C4-2B (cell line): ENCODE measurements at regions not wholly inside any gene's neighbourhood (a gene's known extent, or its start where the extent isn't known, plus 50 kb on each side); places are given as distances from the start of the nearest gene placed in this dataset.
A peak's percentile ranks its signal among the peaks of the same experiment; 100 is the strongest.

Experiments used
- H3K27ac ChIP-seq: fragments of 450-650 bp; 2 replicates; pipeline ENCODE4 v1.5.1; 2017
- CTCF ChIP-seq: fragments of 450-650 bp; conservative IDR thresholded peaks from 2 replicates; pipeline ENCODE4 v1.5.1; 2017; ENCODE audit warnings: mild to moderate bottlenecking
- ZFX ChIP-seq: fragments of 450-650 bp; IDR thresholded peaks from 2 replicates; pipeline ENCODE4 v1.6.1; 2017

- TF ChIP-seq ZFX, result no peak
- no peak for TF ChIP-seq CTCF
- no peak overlapping the region for H3K27ac ChIP-seq
Measured at GRCh38 chr1:234922987-234923386, 205.7 kb downstream of the TOMM20 start.

GRCh38 chr1:234921266-234922062, 207.2 kb downstream of the TOMM20 start:
- TF ChIP-seq CTCF (no peak), ZFX (no peak)
- no peak overlapping the region for H3K27ac ChIP-seq

DNA sequence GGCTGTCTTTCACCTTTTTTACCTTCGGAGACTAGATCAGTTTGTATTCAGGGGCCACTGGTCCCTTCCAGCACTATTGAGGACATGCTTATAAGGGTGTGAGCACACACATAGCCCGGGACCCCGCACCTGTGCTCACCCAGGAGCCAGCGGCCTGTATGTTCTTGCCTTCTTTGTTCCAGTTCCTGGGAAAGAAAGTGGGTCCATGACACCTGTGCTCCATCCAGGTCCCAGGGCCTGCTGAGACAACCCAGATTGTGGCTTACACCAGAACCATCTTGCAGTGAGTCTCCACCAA, 207.8 kb downstream of the TOMM20 start:
- no peak for TF ChIP-seq ZFX
- no peak for TF ChIP-seq CTCF
- H3K27ac ChIP-seq, result no peak overlapping the region

GRCh38 chr1:234920136-234920842, 208.3 kb downstream of the TOMM20 start:
- H3K27ac ChIP-seq, result peak overlapping the region; percentile 91
- TF ChIP-seq ZFX (no peak), CTCF (no peak)

DNA sequence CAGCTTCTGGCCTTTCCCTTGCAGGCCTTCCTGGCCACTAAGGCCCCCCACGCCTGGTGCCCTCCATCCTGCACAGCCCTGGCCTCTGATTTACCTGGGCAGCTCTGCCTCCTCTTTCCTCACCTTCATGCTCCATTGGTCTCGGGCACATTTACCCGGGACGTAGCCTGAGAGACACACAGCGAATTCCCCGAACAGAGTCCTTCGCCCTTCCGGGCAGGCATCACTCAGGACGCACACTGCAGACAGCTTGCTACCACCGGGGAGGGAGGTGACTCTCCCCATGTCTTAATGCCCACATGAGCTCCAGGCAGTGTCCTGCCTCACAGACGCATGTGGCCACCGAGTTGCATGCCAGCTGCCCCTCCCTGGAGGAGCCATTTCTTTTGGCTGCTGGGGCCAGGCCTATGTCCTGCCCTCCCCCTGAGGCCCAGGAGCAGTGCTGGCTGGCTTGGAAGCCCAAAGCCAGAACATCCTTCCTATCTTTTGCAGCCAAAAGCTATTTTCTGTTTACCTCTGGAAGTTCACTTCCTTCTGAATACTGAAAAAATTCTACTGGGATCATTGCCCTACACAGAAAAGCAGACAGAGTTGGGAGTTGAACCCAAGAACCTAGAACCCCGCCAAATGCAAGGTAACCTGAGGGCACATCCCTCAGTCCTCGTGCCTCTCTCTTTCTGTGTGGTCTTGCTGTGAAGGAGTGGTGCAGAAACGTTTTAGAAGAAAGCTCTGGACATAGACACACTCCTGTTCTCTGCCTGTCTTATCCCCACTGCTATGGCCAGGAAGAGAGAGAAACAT, 209.5 kb downstream of the TOMM20 start:
- TF ChIP-seq CTCF, result no peak
- peak overlapping the region; percentile 91 for H3K27ac ChIP-seq

- H3K27ac ChIP-seq, result peak overlapping the region; percentile 91
- TF ChIP-seq ZFX, result peak; percentile 29; the same call in 1 of the 2 replicates
- TF ChIP-seq CTCF, result no peak
Measured at GRCh38 chr1:234918181-234918841, 210.3 kb downstream of the TOMM20 start.
